GM19240 (cell line): ENCODE measurements at regions not wholly inside any gene's neighbourhood (a gene's known extent, or its start where the extent isn't known, plus 50 kb on each side); places are given as distances from the start of the nearest gene placed in this dataset.

Source experiments
- DNase-seq: peaks from one replicate; pipeline ENCODE4 v3.0.0; 2011; ENCODE audit warnings: low spot score; ENCODE audit not compliant: insufficient read length

DNA sequence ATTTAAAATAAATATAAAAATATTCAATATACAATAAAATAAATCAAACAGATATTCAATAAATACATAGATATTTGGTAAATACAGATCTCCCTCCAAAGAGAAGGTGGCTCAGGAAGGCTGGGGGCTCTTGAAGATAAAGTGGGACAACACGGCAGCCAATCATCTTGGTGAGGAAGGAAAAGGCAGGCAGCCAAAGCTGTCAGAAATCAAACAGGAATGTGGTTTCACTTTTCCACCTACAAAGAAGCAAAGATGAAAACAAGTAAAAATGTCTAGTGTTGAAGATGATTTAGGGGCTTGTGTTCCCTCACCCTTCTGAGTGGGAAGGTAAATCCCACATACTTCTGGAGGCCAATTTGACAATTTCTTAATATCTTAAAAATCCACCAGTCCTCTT is 85.7 kb downstream of the B3GNT2 start:
- DNase-seq = no peak

DNA sequence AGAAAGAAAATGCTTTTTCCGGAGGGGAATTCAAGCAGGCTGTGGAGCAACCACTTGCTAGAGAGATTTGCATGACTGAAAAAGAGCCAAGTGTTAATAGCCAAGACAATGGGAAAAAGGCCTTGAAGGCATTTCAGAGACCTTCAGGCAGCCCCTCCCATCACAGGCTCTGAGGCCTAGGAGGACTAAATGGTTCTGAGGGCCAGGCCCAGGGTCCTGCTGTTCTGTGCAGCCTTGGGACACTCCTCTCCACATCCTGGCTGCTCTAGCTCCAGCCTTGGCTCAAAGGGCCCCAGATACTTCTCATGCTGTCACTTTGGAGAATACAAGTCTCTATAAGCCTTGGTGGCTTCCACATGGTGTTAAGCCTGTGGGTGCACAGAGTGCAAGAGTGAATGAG is 81.8 kb downstream of the B3GNT2 start:
- DNase-seq = no peak
